Gastrocnemius medialis (tissue), 4 donors: ENCODE measurements at regions not wholly inside any gene's neighbourhood (a gene's known extent, or its start where the extent isn't known, plus 50 kb on each side); places are given as distances from the start of the nearest gene placed in this dataset.

Experiments used
- POLR2A ChIP-seq, 2 donors: fragments of 450-650 bp; IDR thresholded peaks; one replicate each; pipeline ENCODE4 v1.6.1; 2017; ENCODE audit warnings: antibody characterized with exemption in 2 of 2, mild to moderate bottlenecking in 2 of 2, moderate library complexity in 2 of 2
- TF ChIP-seq, protein P1 (sequence below), 5 experiments: fragments of 450-650 bp in 3 of 5; fragments of 200-600 bp in 2 of 5; sonication (generic) in 2 of 5; IDR thresholded peaks in 4 of 5; conservative IDR thresholded peaks in 1 of 5; 1 replicate in 4 of 5; 2 replicates in 1 of 5; pipeline ENCODE4 v1.5.1; 2016 to 2019; ENCODE audit warnings: antibody characterized with exemption in 5 of 5, mild to moderate bottlenecking in 3 of 5, moderate library complexity in 3 of 5

GRCh38 chr3:181971424-181971823 is 259.7 kb downstream of the SOX2 start:
- TF ChIP-seq, protein P1, sequence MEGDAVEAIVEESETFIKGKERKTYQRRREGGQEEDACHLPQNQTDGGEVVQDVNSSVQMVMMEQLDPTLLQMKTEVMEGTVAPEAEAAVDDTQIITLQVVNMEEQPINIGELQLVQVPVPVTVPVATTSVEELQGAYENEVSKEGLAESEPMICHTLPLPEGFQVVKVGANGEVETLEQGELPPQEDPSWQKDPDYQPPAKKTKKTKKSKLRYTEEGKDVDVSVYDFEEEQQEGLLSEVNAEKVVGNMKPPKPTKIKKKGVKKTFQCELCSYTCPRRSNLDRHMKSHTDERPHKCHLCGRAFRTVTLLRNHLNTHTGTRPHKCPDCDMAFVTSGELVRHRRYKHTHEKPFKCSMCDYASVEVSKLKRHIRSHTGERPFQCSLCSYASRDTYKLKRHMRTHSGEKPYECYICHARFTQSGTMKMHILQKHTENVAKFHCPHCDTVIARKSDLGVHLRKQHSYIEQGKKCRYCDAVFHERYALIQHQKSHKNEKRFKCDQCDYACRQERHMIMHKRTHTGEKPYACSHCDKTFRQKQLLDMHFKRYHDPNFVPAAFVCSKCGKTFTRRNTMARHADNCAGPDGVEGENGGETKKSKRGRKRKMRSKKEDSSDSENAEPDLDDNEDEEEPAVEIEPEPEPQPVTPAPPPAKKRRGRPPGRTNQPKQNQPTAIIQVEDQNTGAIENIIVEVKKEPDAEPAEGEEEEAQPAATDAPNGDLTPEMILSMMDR (IDR thresholded peaks at IDR 0.05 in 4 of 5, conservative IDR thresholded peaks at IDR 0.05 in 1 of 5) = no peak
- no peak for TF ChIP-seq POLR2A (IDR thresholded peaks at IDR 0.05)
